Heart left ventricle (tissue), 13 donors: ENCODE measurements at regions not wholly inside any gene's neighbourhood (a gene's known extent, or its start where the extent isn't known, plus 50 kb on each side); places are given as distances from the start of the nearest gene placed in this dataset.

Experiments used
- POLR2A ChIP-seq, 2 donors: fragments of 450-650 bp; IDR thresholded peaks; one replicate each; pipeline ENCODE4 v1.6.1; 2017; ENCODE audit warnings: antibody characterized with exemption in 2 of 2, mild to moderate bottlenecking in 2 of 2, moderate library complexity in 2 of 2
- TF ChIP-seq, protein P1 (sequence below), 12 donors: fragments of 200-600 bp; sonication (generic) in 4 of 12; IDR thresholded peaks; one replicate each; pipeline versions ENCODE4 v1.5.0 to v1.8.0; 2018 to 2022; ENCODE audit warnings: antibody characterized with exemption in 12 of 12, mild to moderate bottlenecking in 5 of 12
- donor health status: ischemic (EF 13 %, LVEDD 7.1; RV severe dilation, severe dysfunction).
- donor health status: DM: no; HTN: yes; CAD: no.
- donor health status: DM: no; HTN: no; CAD: no.
- donor health status: ischemic (EF 25% LVEDD 6.9; RV normal size, moderate dysfunction).
- donor health status: ischemic (EF 25% LVEDD 5.7; RV mildly dilated, moderate dysfunction).
- donor health status: ischemic (EF 35%, LVEDD 5.7; RV mildly dilated, moderate dysfunction).
- donor health status: nonischemic (EF 11% LVEDD 7.7; RV severe dilation, severe dysfunction).
- donor health status: DM: yes; HTN: yes; CAD: no.
- donor health status: PGD.
- donor health status: ischemic (EF 29% LVEDD 5.4; RV normal size, mild dysfunction).
- donor health status: nonischemic (EF 23%, LVEDD 6.1; RV moderate dilation, normal function).

- TF ChIP-seq, protein P1, sequence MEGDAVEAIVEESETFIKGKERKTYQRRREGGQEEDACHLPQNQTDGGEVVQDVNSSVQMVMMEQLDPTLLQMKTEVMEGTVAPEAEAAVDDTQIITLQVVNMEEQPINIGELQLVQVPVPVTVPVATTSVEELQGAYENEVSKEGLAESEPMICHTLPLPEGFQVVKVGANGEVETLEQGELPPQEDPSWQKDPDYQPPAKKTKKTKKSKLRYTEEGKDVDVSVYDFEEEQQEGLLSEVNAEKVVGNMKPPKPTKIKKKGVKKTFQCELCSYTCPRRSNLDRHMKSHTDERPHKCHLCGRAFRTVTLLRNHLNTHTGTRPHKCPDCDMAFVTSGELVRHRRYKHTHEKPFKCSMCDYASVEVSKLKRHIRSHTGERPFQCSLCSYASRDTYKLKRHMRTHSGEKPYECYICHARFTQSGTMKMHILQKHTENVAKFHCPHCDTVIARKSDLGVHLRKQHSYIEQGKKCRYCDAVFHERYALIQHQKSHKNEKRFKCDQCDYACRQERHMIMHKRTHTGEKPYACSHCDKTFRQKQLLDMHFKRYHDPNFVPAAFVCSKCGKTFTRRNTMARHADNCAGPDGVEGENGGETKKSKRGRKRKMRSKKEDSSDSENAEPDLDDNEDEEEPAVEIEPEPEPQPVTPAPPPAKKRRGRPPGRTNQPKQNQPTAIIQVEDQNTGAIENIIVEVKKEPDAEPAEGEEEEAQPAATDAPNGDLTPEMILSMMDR (IDR thresholded peaks at IDR 0.05): no peak
- TF ChIP-seq POLR2A (IDR thresholded peaks at IDR 0.05): no peak
Measured at GRCh38 chr18:76670564-76671288, 151.6 kb upstream of the ZNF236 start.
